ENCODE measurements at regions not wholly inside any gene's neighbourhood (a gene's known extent, or its start where the extent isn't known, plus 50 kb on each side); places are given as distances from the start of the nearest gene placed in this dataset.

DNA sequence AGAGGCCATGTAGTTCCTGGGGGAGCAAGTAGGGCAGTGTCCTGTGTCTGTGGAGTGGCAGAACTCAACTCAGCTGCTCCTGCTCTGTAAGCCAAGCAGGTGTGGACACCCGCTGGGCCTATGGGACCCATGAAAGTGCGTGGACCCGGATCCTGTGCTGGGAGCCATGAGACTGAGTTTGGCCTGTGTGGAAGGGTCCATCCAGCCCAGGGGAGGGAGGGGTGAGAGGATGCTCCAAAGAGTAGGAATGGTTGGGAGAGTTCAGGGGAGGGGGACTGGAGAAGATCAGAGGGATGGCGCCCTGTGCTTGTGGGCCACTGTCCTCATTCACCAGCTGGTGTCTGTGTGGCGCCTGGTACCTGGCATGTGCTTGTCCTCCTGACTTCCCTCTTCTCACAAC, 226.4 kb upstream of the HS6ST1 start:
- no peak overlapping the region for H3K9ac ChIP-seq (ENCODE audit: low read depth, low read length)
- H3K36me3 ChIP-seq (ENCODE audit: insufficient read depth, low read depth, low read length): no peaks in the 10 kb centered on the region
- H3K27me3 ChIP-seq (ENCODE audit: insufficient read depth, low read length): no peaks in the 10 kb centered on the region
- H3K4me3 ChIP-seq (ENCODE audit: low read length): no peak overlapping the region
- no peaks in the 10 kb centered on the region for H3K4me1 ChIP-seq (ENCODE audit: insufficient read depth, low read length)
- no peak overlapping the region for H3K27ac ChIP-seq (ENCODE audit: low read length)
- H3K9me3 ChIP-seq (ENCODE audit: insufficient read depth, low read depth, low read length): no peaks in the 10 kb centered on the region

GRCh38 chr2:128545829-128546228, 227.2 kb upstream of the HS6ST1 start:
- Histone ChIP-seq H3K4me1 (ENCODE audit: insufficient read depth, low read length) (no peaks in the 10 kb centered on the region), H3K27me3 (ENCODE audit: insufficient read depth, low read length) (no peaks in the 10 kb centered on the region), H3K27ac (ENCODE audit: low read length) (no peak overlapping the region), H3K4me3 (ENCODE audit: low read length) (no peak overlapping the region), H3K9ac (ENCODE audit: low read depth, low read length) (no peak overlapping the region), H3K9me3 (ENCODE audit: insufficient read depth, low read depth, low read length) (no peaks in the 10 kb centered on the region), H3K36me3 (ENCODE audit: insufficient read depth, low read depth, low read length) (no peaks in the 10 kb centered on the region)

GRCh38 chr2:128547667-128548066, 229.0 kb upstream of the HS6ST1 start:
- Histone ChIP-seq H3K27me3 (ENCODE audit: insufficient read depth, low read length) (no peaks in the 10 kb centered on the region), H3K9ac (ENCODE audit: low read depth, low read length) (no peak overlapping the region), H3K4me1 (ENCODE audit: insufficient read depth, low read length) (no peaks in the 10 kb centered on the region), H3K9me3 (ENCODE audit: insufficient read depth, low read depth, low read length) (no peaks in the 10 kb centered on the region), H3K4me3 (ENCODE audit: low read length) (no peak overlapping the region), H3K27ac (ENCODE audit: low read length) (no peak overlapping the region), H3K36me3 (ENCODE audit: insufficient read depth, low read depth, low read length) (no peaks in the 10 kb centered on the region)

GRCh38 chr2:128548461-128548891, 229.8 kb upstream of the HS6ST1 start:
- H3K4me1 ChIP-seq (ENCODE audit: insufficient read depth, low read length): no peaks in the 10 kb centered on the region
- H3K4me3 ChIP-seq (ENCODE audit: low read length): no peak overlapping the region
- no peaks in the 10 kb centered on the region for H3K36me3 ChIP-seq (ENCODE audit: insufficient read depth, low read depth, low read length)
- H3K27me3 ChIP-seq (ENCODE audit: insufficient read depth, low read length): no peaks in the 10 kb centered on the region
- H3K27ac ChIP-seq (ENCODE audit: low read length): no peak overlapping the region
- no peaks in the 10 kb centered on the region for H3K9me3 ChIP-seq (ENCODE audit: insufficient read depth, low read depth, low read length)
- no peak overlapping the region for H3K9ac ChIP-seq (ENCODE audit: low read depth, low read length)

GRCh38 chr2:128549094-128549493, 230.4 kb upstream of the HS6ST1 start:
- Histone ChIP-seq H3K36me3 (ENCODE audit: insufficient read depth, low read depth, low read length) (no peaks in the 10 kb centered on the region), H3K27ac (ENCODE audit: low read length) (no peak overlapping the region), H3K4me1 (ENCODE audit: insufficient read depth, low read length) (no peaks in the 10 kb centered on the region), H3K27me3 (ENCODE audit: insufficient read depth, low read length) (no peaks in the 10 kb centered on the region), H3K9ac (ENCODE audit: low read depth, low read length) (no peak overlapping the region), H3K4me3 (ENCODE audit: low read length) (no peak overlapping the region), H3K9me3 (ENCODE audit: insufficient read depth, low read depth, low read length) (no peaks in the 10 kb centered on the region)

DNA sequence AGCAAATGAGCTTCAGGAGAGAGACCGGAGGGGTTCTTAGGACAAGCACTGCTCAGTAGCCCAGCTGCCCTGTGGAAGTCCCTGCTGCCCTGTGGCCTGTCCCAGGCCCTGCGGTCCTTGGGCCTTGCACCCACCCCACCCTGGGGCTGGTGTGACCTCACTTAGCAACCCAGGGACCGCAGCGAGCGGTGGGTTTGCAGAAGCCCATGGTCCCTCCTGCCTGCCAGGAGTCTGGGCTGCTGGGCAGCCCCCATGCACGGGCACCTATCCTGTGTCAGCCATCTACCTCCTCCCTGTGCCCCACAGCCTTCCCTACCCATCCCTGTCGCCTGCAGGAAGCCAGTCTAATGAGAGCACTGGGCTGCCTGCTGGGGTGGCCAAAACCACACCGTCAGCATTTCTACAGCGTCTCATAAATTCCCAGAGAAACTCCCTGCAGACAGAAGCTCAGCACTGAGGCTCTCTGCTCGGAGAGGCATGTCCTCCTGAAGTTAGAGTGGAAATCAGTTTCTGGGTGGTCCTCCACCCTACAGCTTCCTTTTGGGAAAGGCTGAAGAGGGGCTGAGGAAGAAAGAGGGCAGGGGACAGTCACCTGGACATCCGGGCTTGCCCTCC, 231.1 kb upstream of the HS6ST1 start:
- H3K27ac ChIP-seq (ENCODE audit: low read length): no peak overlapping the region
- H3K9me3 ChIP-seq (ENCODE audit: insufficient read depth, low read depth, low read length): no peaks in the 10 kb centered on the region
- H3K9ac ChIP-seq (ENCODE audit: low read depth, low read length): no peak overlapping the region
- no peaks in the 10 kb centered on the region for H3K36me3 ChIP-seq (ENCODE audit: insufficient read depth, low read depth, low read length)
- H3K27me3 ChIP-seq (ENCODE audit: insufficient read depth, low read length): no peaks in the 10 kb centered on the region
- no peak overlapping the region for H3K4me3 ChIP-seq (ENCODE audit: low read length)
- no peaks in the 10 kb centered on the region for H3K4me1 ChIP-seq (ENCODE audit: insufficient read depth, low read length)

- H3K4me3 ChIP-seq (ENCODE audit: low read length): no peak overlapping the region
- H3K9ac ChIP-seq (ENCODE audit: low read depth, low read length): no peak overlapping the region
- no peaks in the 10 kb centered on the region for H3K36me3 ChIP-seq (ENCODE audit: insufficient read depth, low read depth, low read length)
- no peak overlapping the region for H3K27ac ChIP-seq (ENCODE audit: low read length)
- H3K9me3 ChIP-seq (ENCODE audit: insufficient read depth, low read depth, low read length): no peaks in the 10 kb centered on the region
- H3K4me1 ChIP-seq (ENCODE audit: insufficient read depth, low read length): no peaks in the 10 kb centered on the region
- H3K27me3 ChIP-seq (ENCODE audit: insufficient read depth, low read length): no peaks in the 10 kb centered on the region
Observed at GRCh38 chr2:128550389-128550788, 231.7 kb upstream of the HS6ST1 start.

DNA sequence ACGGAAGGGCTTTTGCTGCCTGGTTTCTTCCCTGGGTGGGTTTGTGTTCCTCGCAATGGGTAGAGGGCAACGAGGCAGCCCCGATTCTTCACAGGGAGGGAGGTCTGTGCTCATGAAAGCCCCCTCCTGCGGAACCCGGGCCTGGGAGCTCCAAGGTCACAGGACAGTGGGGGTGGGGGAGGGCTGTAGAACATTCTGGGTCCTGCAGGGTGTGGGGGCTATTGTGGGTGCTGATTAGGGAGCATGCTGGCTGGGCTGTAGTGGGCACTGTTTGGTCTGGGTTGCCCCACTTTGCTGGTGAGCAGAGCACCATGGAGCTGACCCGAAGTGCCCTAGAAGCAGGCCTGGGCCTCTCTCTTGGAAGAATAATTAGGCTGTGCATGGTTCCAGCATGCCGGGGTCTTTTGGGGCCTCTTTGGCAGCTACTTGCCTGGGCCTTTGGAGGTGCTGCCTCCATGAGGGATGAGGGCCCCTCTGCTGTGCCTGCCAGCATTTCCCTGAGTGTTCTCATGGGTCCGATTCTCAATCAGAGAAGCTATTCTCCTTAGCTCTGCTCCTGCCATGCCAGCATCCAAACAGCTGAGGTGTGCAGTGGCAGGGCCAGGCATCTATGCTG, 232.2 kb upstream of the HS6ST1 start:
- H3K4me3 ChIP-seq (ENCODE audit: low read length): no peak overlapping the region
- no peak overlapping the region for H3K9ac ChIP-seq (ENCODE audit: low read depth, low read length)
- H3K27me3 ChIP-seq (ENCODE audit: insufficient read depth, low read length): no peaks in the 10 kb centered on the region
- H3K4me1 ChIP-seq (ENCODE audit: insufficient read depth, low read length): no peaks in the 10 kb centered on the region
- no peaks in the 10 kb centered on the region for H3K36me3 ChIP-seq (ENCODE audit: insufficient read depth, low read depth, low read length)
- no peak overlapping the region for H3K27ac ChIP-seq (ENCODE audit: low read length)
- no peaks in the 10 kb centered on the region for H3K9me3 ChIP-seq (ENCODE audit: insufficient read depth, low read depth, low read length)

GRCh38 chr2:128551435-128551834, 232.8 kb upstream of the HS6ST1 start:
- Histone ChIP-seq H3K9ac (ENCODE audit: low read depth, low read length) (no peak overlapping the region), H3K4me1 (ENCODE audit: insufficient read depth, low read length) (no peaks in the 10 kb centered on the region), H3K4me3 (ENCODE audit: low read length) (no peak overlapping the region), H3K9me3 (ENCODE audit: insufficient read depth, low read depth, low read length) (no peaks in the 10 kb centered on the region), H3K27ac (ENCODE audit: low read length) (no peak overlapping the region), H3K27me3 (ENCODE audit: insufficient read depth, low read length) (no peaks in the 10 kb centered on the region), H3K36me3 (ENCODE audit: insufficient read depth, low read depth, low read length) (no peaks in the 10 kb centered on the region)

GRCh38 chr2:128552141-128552805, 233.6 kb upstream of the HS6ST1 start:
- no peaks in the 10 kb centered on the region for H3K27me3 ChIP-seq (ENCODE audit: insufficient read depth, low read length)

GRCh38 chr2:128552806-128553551, 234.3 kb upstream of the HS6ST1 start:
- no peak overlapping the region for H3K27ac ChIP-seq (ENCODE audit: low read length)
- no peaks in the 10 kb centered on the region for H3K36me3 ChIP-seq (ENCODE audit: insufficient read depth, low read depth, low read length)
- no peaks in the 10 kb centered on the region for H3K27me3 ChIP-seq (ENCODE audit: insufficient read depth, low read length)
- H3K4me1 ChIP-seq (ENCODE audit: insufficient read depth, low read length): no peaks in the 10 kb centered on the region
- H3K9ac ChIP-seq (ENCODE audit: low read depth, low read length): no peak overlapping the region
- no peaks in the 10 kb centered on the region for H3K9me3 ChIP-seq (ENCODE audit: insufficient read depth, low read depth, low read length)
- no peak overlapping the region for H3K4me3 ChIP-seq (ENCODE audit: low read length)

More at GRCh38 chr2:128552141-128552805, 233.6 kb upstream of the HS6ST1 start:
- Histone ChIP-seq H3K4me3 (ENCODE audit: low read length) (no peak overlapping the region), H3K9me3 (ENCODE audit: insufficient read depth, low read depth, low read length) (no peaks in the 10 kb centered on the region), H3K4me1 (ENCODE audit: insufficient read depth, low read length) (no peaks in the 10 kb centered on the region), H3K27ac (ENCODE audit: low read length) (no peak overlapping the region), H3K9ac (ENCODE audit: low read depth, low read length) (no peak overlapping the region), H3K36me3 (ENCODE audit: insufficient read depth, low read depth, low read length) (no peaks in the 10 kb centered on the region)
